ENCODE measurements at regions not wholly inside any gene's neighbourhood (a gene's known extent, or its start where the extent isn't known, plus 50 kb on each side); places are given as distances from the start of the nearest gene placed in this dataset.

DNA sequence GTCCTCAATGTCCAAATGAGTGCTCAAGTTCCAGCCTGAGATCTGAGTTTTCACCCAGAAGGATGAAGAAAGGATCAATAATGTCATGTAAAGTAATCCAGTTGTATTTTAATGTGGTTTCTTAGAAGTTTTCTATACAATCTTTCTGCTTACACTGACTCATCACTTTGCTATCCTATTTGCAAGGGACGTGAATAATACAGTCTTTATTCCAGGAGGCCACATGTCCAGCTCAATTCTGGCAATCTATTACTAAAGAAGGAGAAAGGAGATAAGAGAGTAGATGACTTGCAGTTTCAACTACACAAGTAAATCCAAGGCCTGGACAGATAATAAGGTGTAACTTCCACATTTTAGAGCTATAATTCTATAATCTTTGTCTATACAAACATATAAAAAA, 601.1 kb upstream of the SETBP1 start:
- no peak overlapping the region for H3K27ac ChIP-seq (ENCODE audit: low read length)
- H3K4me3 ChIP-seq (ENCODE audit: low read length) = no peak overlapping the region
- H3K4me1 ChIP-seq (ENCODE audit: control insufficient read depth, low read depth, low read length) = no peaks in the 10 kb centered on the region
- H3K27me3 ChIP-seq (ENCODE audit: control insufficient read depth, insufficient read depth, low read length) = no peaks in the 10 kb centered on the region
- no peaks in the 10 kb centered on the region for H3K36me3 ChIP-seq (ENCODE audit: control insufficient read depth, low read depth, low read length)
- no peak overlapping the region for H3K9ac ChIP-seq (ENCODE audit: low read length)
- no peaks in the 10 kb centered on the region for H3K9me3 ChIP-seq (ENCODE audit: control insufficient read depth, low read depth, low read length)

DNA sequence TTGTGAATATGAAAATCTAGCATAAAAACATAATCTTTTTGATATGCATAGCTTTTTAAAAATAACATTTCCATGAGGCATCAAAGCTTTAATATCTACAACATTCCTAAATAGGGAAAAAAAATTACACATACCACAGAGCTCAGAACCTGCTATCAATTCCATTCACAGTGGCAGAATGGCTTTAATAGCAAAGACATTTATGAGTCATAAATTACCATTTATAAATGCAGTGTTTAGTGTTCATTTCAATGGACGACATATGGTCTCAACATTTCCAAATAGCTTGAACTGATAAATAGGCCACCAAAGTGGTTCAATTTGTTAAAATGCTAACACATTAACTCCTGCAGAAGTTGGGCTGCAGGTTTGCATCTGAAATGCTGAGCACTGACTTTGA, 600.6 kb upstream of the SETBP1 start:
- Histone ChIP-seq H3K27me3 (ENCODE audit: control insufficient read depth, insufficient read depth, low read length) (no peaks in the 10 kb centered on the region), H3K36me3 (ENCODE audit: control insufficient read depth, low read depth, low read length) (no peaks in the 10 kb centered on the region), H3K4me3 (ENCODE audit: low read length) (no peak overlapping the region), H3K9ac (ENCODE audit: low read length) (no peak overlapping the region), H3K9me3 (ENCODE audit: control insufficient read depth, low read depth, low read length) (no peaks in the 10 kb centered on the region), H3K27ac (ENCODE audit: low read length) (no peak overlapping the region), H3K4me1 (ENCODE audit: control insufficient read depth, low read depth, low read length) (no peaks in the 10 kb centered on the region)

DNA sequence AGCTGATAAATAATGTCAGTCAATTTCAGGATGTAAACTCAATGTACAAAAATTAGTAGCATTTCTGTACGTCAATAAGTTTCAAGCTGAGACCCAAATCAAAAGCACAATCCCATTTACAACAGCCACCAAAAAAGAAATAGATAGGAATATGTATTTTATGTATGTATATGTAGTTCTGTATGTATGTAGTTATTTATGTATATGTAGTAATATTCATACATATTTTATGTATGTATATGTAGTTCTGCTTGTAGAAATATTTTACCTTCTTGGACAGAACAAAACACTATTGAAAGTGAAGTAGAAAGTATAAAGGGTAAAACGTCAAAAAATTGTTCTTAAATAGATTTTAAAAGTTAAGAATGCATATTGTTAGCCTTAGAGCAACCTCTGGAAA, 591.0 kb upstream of the SETBP1 start:
- H3K4me1 ChIP-seq (ENCODE audit: control insufficient read depth, low read depth, low read length) = peaks cover 15% of the 10 kb centered on the region

DNA sequence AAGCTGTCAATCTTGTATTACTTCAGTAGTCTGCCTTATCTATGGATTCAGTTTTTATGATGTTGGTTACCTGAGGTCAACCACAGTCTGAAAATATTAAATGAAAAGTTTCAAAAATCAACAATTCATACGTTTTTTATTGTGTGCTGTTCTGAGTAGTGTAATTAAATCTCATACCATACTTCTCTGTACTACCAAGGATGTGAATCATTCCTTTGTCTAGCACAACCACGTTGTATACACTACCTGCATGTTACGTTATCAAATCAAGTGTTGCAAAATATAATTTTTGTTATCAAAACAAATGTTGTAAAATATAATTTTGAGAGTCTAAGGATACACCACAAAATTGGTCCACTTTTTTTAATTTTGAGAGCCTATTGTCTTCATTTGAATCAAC, 590.2 kb upstream of the SETBP1 start:
- H3K9ac ChIP-seq (ENCODE audit: low read length) = no peak overlapping the region
- peaks cover 15% of the 10 kb centered on the region for H3K4me1 ChIP-seq (ENCODE audit: control insufficient read depth, low read depth, low read length)
- H3K9me3 ChIP-seq (ENCODE audit: control insufficient read depth, low read depth, low read length) = no peaks in the 10 kb centered on the region
- no peaks in the 10 kb centered on the region for H3K27me3 ChIP-seq (ENCODE audit: control insufficient read depth, insufficient read depth, low read length)
- H3K36me3 ChIP-seq (ENCODE audit: control insufficient read depth, low read depth, low read length) = no peaks in the 10 kb centered on the region
- no peak overlapping the region for H3K4me3 ChIP-seq (ENCODE audit: low read length)
- H3K27ac ChIP-seq (ENCODE audit: low read length) = no peak overlapping the region

More for the DNA sequence above, 591.0 kb upstream of the SETBP1 start:
- no peaks in the 10 kb centered on the region for H3K36me3 ChIP-seq (ENCODE audit: control insufficient read depth, low read depth, low read length)
- no peak overlapping the region for H3K9ac ChIP-seq (ENCODE audit: low read length)
- no peak overlapping the region for H3K27ac ChIP-seq (ENCODE audit: low read length)
- H3K9me3 ChIP-seq (ENCODE audit: control insufficient read depth, low read depth, low read length) = no peaks in the 10 kb centered on the region
- H3K27me3 ChIP-seq (ENCODE audit: control insufficient read depth, insufficient read depth, low read length) = no peaks in the 10 kb centered on the region
- H3K4me3 ChIP-seq (ENCODE audit: low read length) = no peak overlapping the region

DNA sequence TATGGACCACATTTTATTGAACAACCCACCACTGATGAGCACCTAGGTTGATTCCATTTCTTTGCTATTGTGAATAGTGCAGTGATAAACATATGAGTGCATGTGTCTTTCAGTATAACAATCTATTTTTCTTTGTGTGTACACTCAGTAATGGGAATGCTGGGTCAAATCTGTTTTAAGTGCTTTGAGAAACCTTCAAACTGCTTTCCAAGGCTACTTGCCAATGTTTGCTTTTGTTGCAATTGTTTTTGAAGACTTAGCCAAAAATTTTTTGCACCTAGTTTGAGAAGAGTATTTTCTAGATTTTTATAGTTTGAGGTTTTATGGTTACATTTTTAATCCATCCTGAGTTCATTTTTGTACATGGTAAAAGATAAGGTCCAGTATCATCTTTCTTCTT, 587.4 kb upstream of the SETBP1 start:
- Histone ChIP-seq H3K4me3 (ENCODE audit: low read length) (no peak overlapping the region), H3K4me1 (ENCODE audit: control insufficient read depth, low read depth, low read length) (peaks cover 15% of the 10 kb centered on the region), H3K9me3 (ENCODE audit: control insufficient read depth, low read depth, low read length) (no peaks in the 10 kb centered on the region), H3K27me3 (ENCODE audit: control insufficient read depth, insufficient read depth, low read length) (no peaks in the 10 kb centered on the region), H3K9ac (ENCODE audit: low read length) (no peak overlapping the region), H3K36me3 (ENCODE audit: control insufficient read depth, low read depth, low read length) (no peaks in the 10 kb centered on the region), H3K27ac (ENCODE audit: low read length) (no peak overlapping the region)

DNA sequence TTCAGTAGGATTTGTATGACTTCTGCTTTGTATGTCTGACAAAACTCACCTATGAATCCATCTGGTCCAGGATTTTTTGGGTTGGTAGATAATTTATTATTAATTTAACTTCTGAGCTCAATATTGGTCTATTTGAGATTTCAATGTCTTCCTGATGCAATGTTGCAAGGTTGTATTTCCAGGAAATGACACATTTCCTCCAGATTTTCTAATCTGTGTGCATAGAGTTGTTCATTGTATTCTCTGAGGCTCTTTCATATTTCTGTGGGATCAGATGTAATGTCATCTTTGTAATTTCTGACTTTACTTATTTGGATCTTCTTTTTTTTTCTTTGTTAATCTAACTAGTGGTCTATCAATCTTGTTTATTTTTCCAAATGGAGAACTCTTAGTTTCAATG, 584.7 kb upstream of the SETBP1 start:
- H3K4me1 ChIP-seq (ENCODE audit: control insufficient read depth, low read depth, low read length) = peaks cover 4% of the 10 kb centered on the region
- H3K27ac ChIP-seq (ENCODE audit: low read length) = no peak overlapping the region
- no peak overlapping the region for H3K9ac ChIP-seq (ENCODE audit: low read length)
- H3K9me3 ChIP-seq (ENCODE audit: control insufficient read depth, low read depth, low read length) = no peaks in the 10 kb centered on the region
- no peaks in the 10 kb centered on the region for H3K36me3 ChIP-seq (ENCODE audit: control insufficient read depth, low read depth, low read length)
- H3K27me3 ChIP-seq (ENCODE audit: control insufficient read depth, insufficient read depth, low read length) = no peaks in the 10 kb centered on the region
- H3K4me3 ChIP-seq (ENCODE audit: low read length) = no peak overlapping the region

DNA sequence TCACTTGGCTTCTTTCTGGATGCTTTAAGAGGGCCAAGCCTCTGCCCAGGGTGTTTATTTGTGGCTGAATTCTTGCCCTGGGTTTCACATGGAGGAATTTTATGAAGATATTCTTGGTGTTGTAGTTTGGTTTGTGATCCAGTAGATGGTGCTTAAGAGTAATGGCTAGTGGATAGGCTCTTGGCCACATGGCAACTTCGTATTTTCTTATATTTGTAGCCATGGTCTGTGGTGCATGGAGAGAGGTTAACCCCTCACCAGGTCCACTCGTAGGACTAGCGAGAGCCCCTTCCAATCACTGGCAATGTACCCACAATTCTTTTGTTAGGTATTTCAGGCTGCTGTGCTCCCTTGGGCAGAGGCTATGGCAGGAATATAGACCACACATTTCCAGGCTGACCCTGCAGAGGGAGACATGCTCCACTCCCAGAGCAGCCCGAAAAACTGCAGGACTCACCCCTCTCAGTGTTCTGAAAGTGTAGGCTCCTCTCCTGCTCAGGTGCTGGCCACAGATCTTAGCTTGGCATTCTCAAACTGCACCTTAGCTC, 582.1 kb upstream of the SETBP1 start:
- Histone ChIP-seq H3K4me1 (ENCODE audit: control insufficient read depth, low read depth, low read length) (no peaks in the 10 kb centered on the region), H3K36me3 (ENCODE audit: control insufficient read depth, low read depth, low read length) (no peaks in the 10 kb centered on the region), H3K27me3 (ENCODE audit: control insufficient read depth, insufficient read depth, low read length) (no peaks in the 10 kb centered on the region), H3K9me3 (ENCODE audit: control insufficient read depth, low read depth, low read length) (no peaks in the 10 kb centered on the region), H3K27ac (ENCODE audit: low read length) (no peak overlapping the region), H3K9ac (ENCODE audit: low read length) (no peak overlapping the region), H3K4me3 (ENCODE audit: low read length) (no peak overlapping the region)

DNA sequence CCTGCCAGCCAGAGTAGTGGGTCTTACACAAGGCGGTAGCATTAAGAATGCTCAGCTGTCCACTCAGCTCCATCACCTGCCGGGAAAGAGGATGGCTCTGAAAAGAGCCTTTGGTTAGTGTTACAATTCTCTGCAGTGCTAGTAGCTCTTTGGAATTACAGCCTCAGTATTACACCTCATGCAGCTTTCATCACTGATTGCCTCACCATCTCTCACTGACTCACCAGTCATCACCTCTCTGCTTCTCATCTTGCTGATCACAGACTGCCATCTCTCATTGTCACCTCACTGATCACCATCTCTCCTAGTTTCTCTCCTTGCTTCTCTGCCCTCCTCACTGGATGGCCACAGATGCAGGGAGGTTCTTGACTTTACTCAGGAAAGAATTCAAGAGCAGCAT, 573.5 kb upstream of the SETBP1 start:
- no peaks in the 10 kb centered on the region for H3K9me3 ChIP-seq (ENCODE audit: control insufficient read depth, low read depth, low read length)
- H3K27me3 ChIP-seq (ENCODE audit: control insufficient read depth, insufficient read depth, low read length) = no peaks in the 10 kb centered on the region
- no peaks in the 10 kb centered on the region for H3K4me1 ChIP-seq (ENCODE audit: control insufficient read depth, low read depth, low read length)
- H3K27ac ChIP-seq (ENCODE audit: low read length) = no peak overlapping the region
- no peak overlapping the region for H3K9ac ChIP-seq (ENCODE audit: low read length)
- no peaks in the 10 kb centered on the region for H3K36me3 ChIP-seq (ENCODE audit: control insufficient read depth, low read depth, low read length)
- no peak overlapping the region for H3K4me3 ChIP-seq (ENCODE audit: low read length)

DNA sequence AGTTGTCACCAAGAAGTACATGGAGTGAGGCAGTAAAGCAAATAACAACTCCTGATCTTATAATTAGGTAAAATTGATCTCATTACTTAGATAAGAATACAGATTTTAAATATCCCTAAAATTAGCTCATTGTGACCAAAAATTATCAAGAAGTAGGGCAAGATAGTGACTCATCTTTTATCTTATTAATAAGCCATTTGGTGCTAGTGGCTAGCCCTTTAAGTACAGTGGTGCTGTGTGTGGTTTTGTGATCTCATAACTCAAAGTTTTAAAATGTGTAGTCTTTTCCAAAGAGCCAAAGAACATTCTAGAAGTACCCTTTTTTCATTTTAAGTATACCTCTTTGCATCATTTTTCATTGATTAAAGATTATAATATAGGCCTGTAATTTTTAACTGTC, 569.4 kb upstream of the SETBP1 start:
- Histone ChIP-seq H3K4me3 (ENCODE audit: low read length) (no peak overlapping the region), H3K4me1 (ENCODE audit: control insufficient read depth, low read depth, low read length) (no peaks in the 10 kb centered on the region), H3K9ac (ENCODE audit: low read length) (no peak overlapping the region), H3K36me3 (ENCODE audit: control insufficient read depth, low read depth, low read length) (no peaks in the 10 kb centered on the region), H3K9me3 (ENCODE audit: control insufficient read depth, low read depth, low read length) (no peaks in the 10 kb centered on the region), H3K27ac (ENCODE audit: low read length) (no peak overlapping the region), H3K27me3 (ENCODE audit: control insufficient read depth, insufficient read depth, low read length) (no peaks in the 10 kb centered on the region)

DNA sequence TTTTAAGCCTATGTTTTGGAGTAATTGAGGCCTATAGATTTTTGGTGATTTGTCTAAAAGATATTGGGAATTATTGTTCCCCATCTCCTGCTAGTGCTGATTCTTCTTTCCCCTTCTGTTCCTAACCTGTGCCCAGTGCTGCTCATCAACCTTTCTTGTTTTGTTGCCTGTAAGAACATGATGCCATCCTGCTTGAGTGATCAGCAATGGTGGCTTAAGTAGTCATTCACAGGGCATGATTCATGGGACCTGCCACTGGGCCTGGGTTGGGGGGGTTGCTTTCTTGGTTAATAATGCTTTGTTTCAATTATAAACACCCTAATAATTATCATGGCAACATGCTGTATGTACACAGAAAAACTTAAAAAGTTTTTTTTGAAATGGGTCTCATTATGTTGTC, 562.9 kb upstream of the SETBP1 start:
- Histone ChIP-seq H3K9me3 (ENCODE audit: control insufficient read depth, low read depth, low read length) (no peaks in the 10 kb centered on the region), H3K36me3 (ENCODE audit: control insufficient read depth, low read depth, low read length) (no peaks in the 10 kb centered on the region), H3K4me1 (ENCODE audit: control insufficient read depth, low read depth, low read length) (no peaks in the 10 kb centered on the region), H3K9ac (ENCODE audit: low read length) (no peak overlapping the region), H3K4me3 (ENCODE audit: low read length) (no peak overlapping the region), H3K27me3 (ENCODE audit: control insufficient read depth, insufficient read depth, low read length) (no peaks in the 10 kb centered on the region), H3K27ac (ENCODE audit: low read length) (no peak overlapping the region)

DNA sequence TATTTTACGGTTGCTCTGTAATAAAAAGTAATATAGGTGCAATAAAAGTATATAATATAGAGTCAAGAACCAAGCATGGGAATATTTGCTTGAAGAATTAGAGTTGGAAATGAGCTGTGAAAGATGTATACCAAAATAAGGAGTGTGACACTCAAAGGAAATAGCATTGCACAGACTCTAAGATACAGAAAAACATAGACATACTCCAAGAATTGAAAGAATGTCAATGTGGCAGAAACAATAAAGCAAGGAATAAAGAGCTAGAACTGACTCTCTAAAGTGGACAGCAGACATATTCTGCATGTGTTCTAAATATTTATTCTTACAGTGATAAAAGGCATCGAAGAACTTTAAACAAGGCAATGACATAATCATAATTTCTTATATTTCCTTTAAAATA, 561.1 kb upstream of the SETBP1 start:
- Histone ChIP-seq H3K9me3 (ENCODE audit: control insufficient read depth, low read depth, low read length) (no peaks in the 10 kb centered on the region), H3K27ac (ENCODE audit: low read length) (no peak overlapping the region), H3K36me3 (ENCODE audit: control insufficient read depth, low read depth, low read length) (no peaks in the 10 kb centered on the region), H3K4me1 (ENCODE audit: control insufficient read depth, low read depth, low read length) (no peaks in the 10 kb centered on the region), H3K9ac (ENCODE audit: low read length) (no peak overlapping the region), H3K27me3 (ENCODE audit: control insufficient read depth, insufficient read depth, low read length) (no peaks in the 10 kb centered on the region), H3K4me3 (ENCODE audit: low read length) (no peak overlapping the region)

DNA sequence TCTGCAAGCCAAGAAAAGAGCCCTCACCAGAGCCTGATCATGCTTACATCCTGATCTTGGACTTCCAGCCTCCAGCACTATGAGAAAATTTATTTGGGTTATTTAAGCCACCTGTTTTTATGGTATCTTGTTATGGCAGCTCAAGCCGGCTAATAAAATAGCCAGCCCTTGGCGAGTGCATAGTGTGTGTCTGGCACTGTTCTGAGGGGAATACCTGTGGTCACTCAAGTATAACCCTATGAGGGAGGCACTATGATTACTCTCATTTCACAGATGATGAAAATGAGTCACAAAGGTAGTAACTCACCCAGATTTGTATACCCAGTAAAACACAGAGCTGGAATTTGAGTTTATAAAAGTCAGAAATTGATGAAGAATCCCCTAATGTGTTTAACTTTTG, 556.9 kb upstream of the SETBP1 start:
- H3K4me3 ChIP-seq (ENCODE audit: low read length) = no peak overlapping the region
- no peaks in the 10 kb centered on the region for H3K4me1 ChIP-seq (ENCODE audit: control insufficient read depth, low read depth, low read length)
- H3K9ac ChIP-seq (ENCODE audit: low read length) = no peak overlapping the region
- H3K9me3 ChIP-seq (ENCODE audit: control insufficient read depth, low read depth, low read length) = no peaks in the 10 kb centered on the region
- H3K27me3 ChIP-seq (ENCODE audit: control insufficient read depth, insufficient read depth, low read length) = no peaks in the 10 kb centered on the region
- H3K27ac ChIP-seq (ENCODE audit: low read length) = no peak overlapping the region
- H3K36me3 ChIP-seq (ENCODE audit: control insufficient read depth, low read depth, low read length) = no peaks in the 10 kb centered on the region

Measured in iPS-18a (cell line).